AG04450 (cell line): ENCODE measurements at regions not wholly inside any gene's neighbourhood (a gene's known extent, or its start where the extent isn't known, plus 50 kb on each side); places are given as distances from the start of the nearest gene placed in this dataset.

Source experiments
- CTCF ChIA-PET: fragments of 300-600, 350-600 bp; formaldehyde crosslinking; extraction: SDS; loops from one replicate; lab custom pipeline; 2022; ENCODE audit warnings: antibody characterized with exemption, inconsistent platforms; lab: Charles Lee
- POLR2A ChIA-PET: fragments of 350-600 bp; formaldehyde crosslinking; extraction: SDS; loops from one replicate; lab custom pipeline; 2021; ENCODE audit warnings: antibody characterized with exemption, inconsistent platforms; lab: Yijun Ruan, JAX
- DNase-seq: peaks from one replicate; pipeline ENCODE4 v3.0.0-alpha.2; 2011; ENCODE audit warnings: low read depth, low spot score
- H3K27ac ChIP-seq: one replicate; pipeline ENCODE4 v1.5.1; 2012; ENCODE audit warnings: low read depth, low read length, control low read depth
- H3K27me3 ChIP-seq: one replicate; pipeline ENCODE4 v1.6.0; 2012; ENCODE audit warnings: low read length; ENCODE audit not compliant: control insufficient read depth, insufficient read depth
- H3K4me3 ChIP-seq: 2 replicates; pipeline ENCODE4 v1.5.1; 2011; ENCODE audit warnings: mild to moderate bottlenecking, low read depth, low read length, control low read depth
- H3K9me3 ChIP-seq: 2 replicates; pipeline ENCODE4 v1.5.1; 2012; ENCODE audit warnings: low read length; ENCODE audit not compliant: control insufficient read depth, insufficient read depth
- TF ChIP-seq, protein P1 (sequence below): IDR thresholded peaks from 2 replicates; pipeline ENCODE4 v1.5.1; 2011; ENCODE audit warnings: low read depth, low read length, control low read depth, inconsistent platforms

DNA sequence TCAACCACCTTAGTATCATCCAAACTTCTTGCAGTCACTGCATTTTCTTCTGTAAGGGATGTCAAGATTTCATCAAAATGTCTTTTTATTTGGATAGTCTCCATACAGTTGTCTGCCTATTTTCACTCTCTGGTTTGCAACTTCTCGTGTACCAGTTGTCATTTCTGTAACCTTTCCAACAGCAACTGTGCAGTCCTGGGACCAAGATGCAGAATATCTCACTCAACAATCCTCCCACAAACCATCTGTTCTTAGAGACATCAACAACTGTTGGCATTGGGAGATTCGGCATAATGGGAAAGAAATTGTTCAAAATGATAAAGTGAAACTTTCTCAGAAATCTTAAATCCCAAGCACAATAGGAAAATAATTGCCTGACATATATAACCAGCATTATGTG, 933.6 kb upstream of the SLC39A10 start:
- Histone ChIP-seq H3K27me3 (no peaks in the 10 kb centered on the region), H3K9me3 (no peaks in the 10 kb centered on the region; the same call in 1 of the 2 replicates), H3K4me3 (no peak overlapping the region), H3K27ac (no peak overlapping the region)
- DNase-seq, result no peak
- POLR2A ChIA-PET, result no interaction called here
- TF ChIP-seq, protein P1, sequence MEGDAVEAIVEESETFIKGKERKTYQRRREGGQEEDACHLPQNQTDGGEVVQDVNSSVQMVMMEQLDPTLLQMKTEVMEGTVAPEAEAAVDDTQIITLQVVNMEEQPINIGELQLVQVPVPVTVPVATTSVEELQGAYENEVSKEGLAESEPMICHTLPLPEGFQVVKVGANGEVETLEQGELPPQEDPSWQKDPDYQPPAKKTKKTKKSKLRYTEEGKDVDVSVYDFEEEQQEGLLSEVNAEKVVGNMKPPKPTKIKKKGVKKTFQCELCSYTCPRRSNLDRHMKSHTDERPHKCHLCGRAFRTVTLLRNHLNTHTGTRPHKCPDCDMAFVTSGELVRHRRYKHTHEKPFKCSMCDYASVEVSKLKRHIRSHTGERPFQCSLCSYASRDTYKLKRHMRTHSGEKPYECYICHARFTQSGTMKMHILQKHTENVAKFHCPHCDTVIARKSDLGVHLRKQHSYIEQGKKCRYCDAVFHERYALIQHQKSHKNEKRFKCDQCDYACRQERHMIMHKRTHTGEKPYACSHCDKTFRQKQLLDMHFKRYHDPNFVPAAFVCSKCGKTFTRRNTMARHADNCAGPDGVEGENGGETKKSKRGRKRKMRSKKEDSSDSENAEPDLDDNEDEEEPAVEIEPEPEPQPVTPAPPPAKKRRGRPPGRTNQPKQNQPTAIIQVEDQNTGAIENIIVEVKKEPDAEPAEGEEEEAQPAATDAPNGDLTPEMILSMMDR, result no peak
- CTCF ChIA-PET, result no interaction called here

DNA sequence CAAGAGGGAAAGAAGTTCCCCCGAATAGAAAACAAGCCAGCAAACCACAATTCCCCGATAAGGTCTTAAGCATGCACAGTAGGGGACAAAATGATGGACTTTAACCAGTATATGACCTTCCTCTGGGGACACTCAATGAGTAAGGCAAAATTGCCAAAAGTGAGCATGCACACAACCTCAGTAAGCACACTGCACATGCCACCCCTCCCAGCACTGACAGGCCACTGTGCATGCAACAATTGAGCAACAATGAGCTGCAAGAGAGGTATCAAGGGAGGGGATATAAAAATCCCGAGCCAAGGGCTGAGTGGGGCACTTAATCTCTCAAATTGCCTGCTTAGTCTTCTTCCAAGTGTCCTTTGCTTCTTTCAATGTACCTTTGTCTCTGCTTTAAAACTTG, 935.8 kb upstream of the SLC39A10 start:
- Histone ChIP-seq H3K9me3 (no peaks in the 10 kb centered on the region; the same call in 1 of the 2 replicates), H3K27me3 (no peaks in the 10 kb centered on the region), H3K4me3 (no peak overlapping the region), H3K27ac (no peak overlapping the region)
- CTCF ChIA-PET, result no interaction called here
- TF ChIP-seq, protein P1, result no peak
- DNase-seq, result no peak
- POLR2A ChIA-PET, result no interaction called here

DNA sequence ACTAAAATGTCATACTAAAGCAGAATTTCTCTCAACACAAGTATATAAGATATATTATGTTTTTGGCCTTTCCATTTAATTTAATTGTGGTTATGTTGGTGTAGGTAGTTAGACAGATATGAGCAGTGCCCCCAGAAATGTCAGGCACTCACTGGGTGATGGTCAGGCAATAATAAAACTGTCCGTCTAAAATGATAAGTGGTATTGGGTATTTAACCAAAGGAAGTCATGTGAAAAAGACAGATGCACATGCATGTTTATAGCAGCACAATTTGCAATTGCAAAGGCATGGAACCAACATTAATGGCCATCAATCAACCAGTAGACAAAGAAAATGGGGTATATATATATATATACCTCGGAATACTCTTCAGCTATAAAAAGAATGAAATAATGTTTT, 936.6 kb upstream of the SLC39A10 start:
- Histone ChIP-seq H3K27me3 (no peaks in the 10 kb centered on the region), H3K9me3 (no peaks in the 10 kb centered on the region; the same call in 1 of the 2 replicates), H3K27ac (no peak overlapping the region), H3K4me3 (no peak overlapping the region)
- TF ChIP-seq, protein P1, result no peak
- DNase-seq, result no peak
- ChIA-PET POLR2A (no interaction called here), CTCF (no interaction called here)

DNA sequence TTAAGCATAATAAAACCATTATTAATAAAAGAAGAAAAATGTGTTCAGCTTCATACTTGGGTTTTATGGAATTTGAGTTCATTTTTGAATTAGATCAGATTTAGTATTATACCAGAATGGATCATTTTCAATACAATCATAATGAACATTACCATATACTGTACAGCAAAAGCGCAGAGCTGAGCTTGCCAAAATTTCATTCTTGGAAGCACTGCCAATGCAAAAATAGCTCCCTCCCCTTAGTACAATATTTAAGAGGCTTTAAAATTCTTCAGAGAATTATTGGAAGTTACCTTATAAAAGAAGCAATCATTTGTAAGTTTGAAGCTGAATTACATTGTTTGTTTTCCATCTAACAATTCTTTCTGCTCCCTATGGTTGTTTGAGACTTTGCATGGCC, 938.1 kb upstream of the SLC39A10 start:
- no peaks in the 10 kb centered on the region for H3K27me3 ChIP-seq
- no peak for DNase-seq
- no peaks in the 10 kb centered on the region; the same call in 1 of the 2 replicates for H3K9me3 ChIP-seq
- no peak overlapping the region for H3K27ac ChIP-seq
- ChIA-PET CTCF (no interaction called here), POLR2A (no interaction called here)
- TF ChIP-seq, protein P1, result no peak
- H3K4me3 ChIP-seq, result no peak overlapping the region

DNA sequence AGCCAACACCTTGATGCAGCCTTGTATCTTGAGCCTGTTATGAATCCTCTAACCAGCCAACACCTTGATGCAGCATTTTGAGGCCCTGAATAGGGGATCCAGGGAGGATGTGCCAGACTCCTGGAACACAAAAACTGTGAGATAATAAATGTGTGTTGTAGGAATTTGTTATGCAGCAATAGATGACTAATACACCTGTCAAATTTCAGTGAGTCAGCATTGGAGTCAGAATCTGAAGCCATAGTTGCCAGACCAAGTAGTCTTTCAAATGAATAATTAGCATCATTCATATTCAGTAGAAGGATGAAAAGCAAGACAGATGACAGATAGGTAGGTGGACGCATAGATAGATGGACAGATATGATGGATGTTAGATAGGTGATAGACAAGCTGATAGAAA, 942.5 kb upstream of the SLC39A10 start:
- DNase-seq, result no peak
- ChIA-PET CTCF (no interaction called here), POLR2A (no interaction called here)
- H3K27me3 ChIP-seq, result no peaks in the 10 kb centered on the region
- TF ChIP-seq, protein P1, result no peak
- no peak overlapping the region for H3K4me3 ChIP-seq
- H3K27ac ChIP-seq, result no peak overlapping the region
- H3K9me3 ChIP-seq, result peaks cover 5% of the 10 kb centered on the region
